A204.1 (cell line): ENCODE measurements at regions not wholly inside any gene's neighbourhood (a gene's known extent, or its start where the extent isn't known, plus 50 kb on each side); places are given as distances from the start of the nearest gene placed in this dataset.

Experiments used
- FAIRE-seq: peaks from 2 replicates; lab custom pipeline; 2012; peaks lifted over from hg19 to GRCh38; lab: Jason Lieb, UNC

- FAIRE-seq = no peak
Measured at GRCh38 chr19:28934631-28935030, 278.3 kb downstream of the UQCRFS1 start.

GRCh38 chr19:28933039-28933438 lies 279.9 kb downstream of the UQCRFS1 start:
- no peak for FAIRE-seq

- no peak for FAIRE-seq
Measured at GRCh38 chr19:28932446-28932845, 280.5 kb downstream of the UQCRFS1 start.

GRCh38 chr19:28929006-28929405 lies 283.9 kb downstream of the UQCRFS1 start:
- no peak for FAIRE-seq

GRCh38 chr19:28927456-28927855 lies 285.5 kb downstream of the UQCRFS1 start:
- FAIRE-seq = no peak

GRCh38 chr19:28920269-28921066 lies 292.5 kb downstream of the UQCRFS1 start:
- FAIRE-seq = no peak

GRCh38 chr19:28917621-28918020 lies 295.3 kb downstream of the UQCRFS1 start:
- no peak for FAIRE-seq

- no peak for FAIRE-seq
Measured at GRCh38 chr19:28915737-28916460, 297.1 kb downstream of the UQCRFS1 start.

GRCh38 chr19:28915202-28915601 lies 297.7 kb downstream of the UQCRFS1 start:
- no peak for FAIRE-seq

GRCh38 chr19:28914173-28914572 lies 298.8 kb downstream of the UQCRFS1 start:
- no peak for FAIRE-seq

- no peak for FAIRE-seq
Measured at GRCh38 chr19:28913626-28914025, 299.3 kb downstream of the UQCRFS1 start.

- FAIRE-seq = no peak
Measured at GRCh38 chr19:28908941-28909340, 304.0 kb downstream of the UQCRFS1 start.

GRCh38 chr19:28907534-28907933 lies 305.4 kb downstream of the UQCRFS1 start:
- FAIRE-seq = no peak

GRCh38 chr19:28905996-28906395 lies 307.0 kb downstream of the UQCRFS1 start:
- no peak for FAIRE-seq

- FAIRE-seq = no peak
Measured at GRCh38 chr19:28899703-28900102, 313.2 kb downstream of the UQCRFS1 start.

- no peak for FAIRE-seq
Measured at GRCh38 chr19:28898249-28898648, 314.7 kb downstream of the UQCRFS1 start.

- FAIRE-seq = no peak
Measured at GRCh38 chr19:28889941-28890670, 322.8 kb downstream of the UQCRFS1 start.

- FAIRE-seq = no peak
Measured at GRCh38 chr19:28887920-28888618, 324.9 kb downstream of the UQCRFS1 start.

- no peak for FAIRE-seq
Measured at GRCh38 chr19:28886708-28887107, 326.2 kb downstream of the UQCRFS1 start.

GRCh38 chr19:28885965-28886364 lies 327.0 kb downstream of the UQCRFS1 start:
- FAIRE-seq = no peak

GRCh38 chr19:28884786-28885476 lies 328.0 kb downstream of the UQCRFS1 start:
- no peak for FAIRE-seq

GRCh38 chr19:28883241-28883693 lies 329.7 kb downstream of the UQCRFS1 start:
- no peak for FAIRE-seq
